Naive B cell (primary cell): ENCODE measurements at regions not wholly inside any gene's neighbourhood (a gene's known extent, or its start where the extent isn't known, plus 50 kb on each side); places are given as distances from the start of the nearest gene placed in this dataset.
"Not testable (repeated sequence)": the region's sequence is repeated elsewhere in the genome, so short reads cannot be mapped to it uniquely, and the experiment has no call there.

Source experiments
- ATAC-seq, 2 donors: fragments of 150-1000 bp; cut with Tn5 transposase; 2 replicates each; pipeline ENCODE4 v1.10.0; 2021; ENCODE audit warnings: low read depth in 2 of 2, mild to moderate bottlenecking in 2 of 2, moderate library complexity in 2 of 2
- DNase-seq: peaks from one replicate; pipeline ENCODE4 v3.0.0; 2022
- H3K27ac Mint-ChIP-seq, 6 donors: one replicate each; pipeline ENCODE4 v1.8.0; 2020 to 2022; ENCODE audit warnings: mild to moderate bottlenecking in 6 of 6, mixed read lengths in 6 of 6, moderate library complexity in 5 of 6, inconsistent platforms in 2 of 6
- H3K27me3 Mint-ChIP-seq, 3 donors: one replicate each; pipeline ENCODE4 v1.8.0; 2021 to 2022; ENCODE audit warnings: mixed read lengths in 3 of 3, mild to moderate bottlenecking in 1 of 3
- H3K36me3 Mint-ChIP-seq, 2 donors: one replicate each; pipeline ENCODE4 v1.8.0; 2020 to 2022; ENCODE audit warnings: mixed read lengths in 2 of 2, inconsistent platforms in 1 of 2, mild to moderate bottlenecking in 1 of 2
- H3K4me1 Mint-ChIP-seq, 3 donors: one replicate each; pipeline ENCODE4 v1.8.0; 2020 to 2022; ENCODE audit warnings: mixed read lengths in 3 of 3, inconsistent platforms in 1 of 3, mild to moderate bottlenecking in 1 of 3, moderate library complexity in 1 of 3
- H3K4me3 Mint-ChIP-seq, 8 donors: one replicate each; pipeline ENCODE4 v1.8.0; 2020 to 2022; ENCODE audit warnings: mild to moderate bottlenecking in 8 of 8, mixed read lengths in 8 of 8, moderate library complexity in 8 of 8, inconsistent platforms in 2 of 8
- H3K9me3 Mint-ChIP-seq, 7 donors: one replicate each; pipeline ENCODE4 v1.8.0; 2020 to 2022; ENCODE audit warnings: mixed read lengths in 7 of 7, mild to moderate bottlenecking in 5 of 7, inconsistent platforms in 2 of 7, moderate library complexity in 1 of 7

- no peak for DNase-seq
- no peaks in the 10 kb centered on the region for H3K27me3 Mint-ChIP-seq
- no peak for ATAC-seq
- no peaks in the 10 kb centered on the region for H3K36me3 Mint-ChIP-seq
- H3K9me3 Mint-ChIP-seq = peaks cover 2 to 12% (median 7%) of the 10 kb centered on the region in 7 donors
- H3K4me1 Mint-ChIP-seq = no peaks in the 10 kb centered on the region
- H3K4me3 Mint-ChIP-seq = no peak overlapping the region
- no peak overlapping the region for H3K27ac Mint-ChIP-seq
Measured at GRCh38 chr7:83814480-83814879, 165.5 kb upstream of the SEMA3E start.

GRCh38 chr7:83812563-83812962 is 163.6 kb upstream of the SEMA3E start:
- not testable (repeated sequence) for H3K4me3 Mint-ChIP-seq, H3K9me3 Mint-ChIP-seq, DNase-seq, H3K4me1 Mint-ChIP-seq, ATAC-seq, H3K36me3 Mint-ChIP-seq, H3K27me3 Mint-ChIP-seq
- peak overlapping the region in 1 of 6 donors; percentile 69 for H3K27ac Mint-ChIP-seq

GRCh38 chr7:83808982-83809381 is 160.0 kb upstream of the SEMA3E start:
- Mint-ChIP-seq H3K27me3 (no peaks in the 10 kb centered on the region), H3K9me3 (peaks cover 2 to 9% (median 5%) of the 10 kb centered on the region in 7 donors), H3K36me3 (no peaks in the 10 kb centered on the region), H3K27ac (no peak overlapping the region), H3K4me3 (no peak overlapping the region), H3K4me1 (no peaks in the 10 kb centered on the region)
- no peak for DNase-seq
- no peak for ATAC-seq

GRCh38 chr7:83807774-83808173 is 158.8 kb upstream of the SEMA3E start:
- Mint-ChIP-seq H3K27me3 (no peaks in the 10 kb centered on the region), H3K4me1 (no peaks in the 10 kb centered on the region), H3K36me3 (no peaks in the 10 kb centered on the region), H3K27ac (no peak overlapping the region), H3K4me3 (no peak overlapping the region), H3K9me3 (peaks cover 0 to 7% (median 4%) of the 10 kb centered on the region in 7 donors)
- no peak for DNase-seq
- ATAC-seq = no peak

GRCh38 chr7:83806538-83806937 is 157.6 kb upstream of the SEMA3E start:
- H3K9me3 Mint-ChIP-seq = peaks cover 0 to 8% (median 7%) of the 10 kb centered on the region in 7 donors
- no peaks in the 10 kb centered on the region for H3K4me1 Mint-ChIP-seq
- H3K27me3 Mint-ChIP-seq = no peaks in the 10 kb centered on the region
- H3K36me3 Mint-ChIP-seq = no peaks in the 10 kb centered on the region
- ATAC-seq (no peak), DNase-seq (no peak)
- H3K4me3 Mint-ChIP-seq = no peak overlapping the region
- H3K27ac Mint-ChIP-seq = no peak overlapping the region

GRCh38 chr7:83799333-83799732 is 150.4 kb upstream of the SEMA3E start:
- ATAC-seq = no peak
- Mint-ChIP-seq H3K27me3 (no peaks in the 10 kb centered on the region), H3K4me1 (no peaks in the 10 kb centered on the region), H3K9me3 (peaks cover 0 to 9% (median 4%) of the 10 kb centered on the region in 7 donors), H3K27ac (no peak overlapping the region), H3K4me3 (no peak overlapping the region), H3K36me3 (no peaks in the 10 kb centered on the region)
- no peak for DNase-seq

- Mint-ChIP-seq H3K9me3 (peaks cover 0 to 9% (median 4%) of the 10 kb centered on the region in 7 donors), H3K27ac (no peak overlapping the region), H3K27me3 (no peaks in the 10 kb centered on the region), H3K36me3 (no peaks in the 10 kb centered on the region), H3K4me3 (no peak overlapping the region), H3K4me1 (no peaks in the 10 kb centered on the region)
- no peak for ATAC-seq
- no peak for DNase-seq
Measured at GRCh38 chr7:83798489-83798888, 149.6 kb upstream of the SEMA3E start.

GRCh38 chr7:83796760-83797159 is 147.8 kb upstream of the SEMA3E start:
- no peak for DNase-seq
- Mint-ChIP-seq H3K27ac (no peak overlapping the region), H3K9me3 (peaks cover 0 to 3% (median under 1%) of the 10 kb centered on the region in 7 donors), H3K36me3 (no peaks in the 10 kb centered on the region), H3K27me3 (no peaks in the 10 kb centered on the region), H3K4me1 (no peaks in the 10 kb centered on the region), H3K4me3 (no peak overlapping the region)
- no peak for ATAC-seq

GRCh38 chr7:83794829-83795228 is 145.9 kb upstream of the SEMA3E start:
- no peak for ATAC-seq
- H3K27ac Mint-ChIP-seq = no peak overlapping the region
- H3K27me3 Mint-ChIP-seq = no peaks in the 10 kb centered on the region
- no peak for DNase-seq
- peaks cover 0 to 1% (median 0%) of the 10 kb centered on the region in 7 donors for H3K9me3 Mint-ChIP-seq
- no peaks in the 10 kb centered on the region for H3K4me1 Mint-ChIP-seq
- no peak overlapping the region for H3K4me3 Mint-ChIP-seq
- H3K36me3 Mint-ChIP-seq = no peaks in the 10 kb centered on the region

- Mint-ChIP-seq H3K4me3 (no peak overlapping the region), H3K4me1 (no peaks in the 10 kb centered on the region), H3K27me3 (no peaks in the 10 kb centered on the region), H3K27ac (no peak overlapping the region), H3K9me3 (peaks cover 0 to 1% (median 0%) of the 10 kb centered on the region in 7 donors), H3K36me3 (no peaks in the 10 kb centered on the region)
- ATAC-seq = no peak
- no peak for DNase-seq
Measured at GRCh38 chr7:83793558-83793957, 144.6 kb upstream of the SEMA3E start.

GRCh38 chr7:83791737-83792136 is 142.8 kb upstream of the SEMA3E start:
- DNase-seq = no peak
- H3K27me3 Mint-ChIP-seq = no peaks in the 10 kb centered on the region
- no peaks in the 10 kb centered on the region for H3K36me3 Mint-ChIP-seq
- H3K4me1 Mint-ChIP-seq = no peaks in the 10 kb centered on the region
- no peak for ATAC-seq
- H3K27ac Mint-ChIP-seq = no peak overlapping the region
- H3K4me3 Mint-ChIP-seq = no peak overlapping the region
- H3K9me3 Mint-ChIP-seq = peaks cover 0 to 1% (median 0%) of the 10 kb centered on the region in 7 donors

- peaks cover 0 to 1% (median 0%) of the 10 kb centered on the region in 7 donors for H3K9me3 Mint-ChIP-seq
- H3K27me3 Mint-ChIP-seq = no peaks in the 10 kb centered on the region
- H3K27ac Mint-ChIP-seq = no peak overlapping the region
- no peaks in the 10 kb centered on the region for H3K36me3 Mint-ChIP-seq
- DNase-seq = no peak
- no peak overlapping the region for H3K4me3 Mint-ChIP-seq
- H3K4me1 Mint-ChIP-seq = no peaks in the 10 kb centered on the region
- no peak for ATAC-seq
Measured at GRCh38 chr7:83786858-83787257, 137.9 kb upstream of the SEMA3E start.

- Mint-ChIP-seq H3K9me3 (peaks cover 0 to 5% (median 0%) of the 10 kb centered on the region in 7 donors), H3K27me3 (no peaks in the 10 kb centered on the region), H3K4me3 (no peak overlapping the region), H3K4me1 (no peaks in the 10 kb centered on the region), H3K36me3 (no peaks in the 10 kb centered on the region), H3K27ac (no peak overlapping the region)
- no peak for DNase-seq
- ATAC-seq = no peak
Measured at GRCh38 chr7:83782628-83783027, 133.7 kb upstream of the SEMA3E start.

GRCh38 chr7:83778073-83778443 is 129.1 kb upstream of the SEMA3E start:
- DNase-seq = no peak
- H3K36me3 Mint-ChIP-seq = no peaks in the 10 kb centered on the region
- H3K27me3 Mint-ChIP-seq = no peaks in the 10 kb centered on the region
- no peaks in the 10 kb centered on the region for H3K4me1 Mint-ChIP-seq
- H3K4me3 Mint-ChIP-seq = no peak overlapping the region
- no peak overlapping the region for H3K27ac Mint-ChIP-seq
- peaks cover 0 to 5% (median 4%) of the 10 kb centered on the region in 7 donors for H3K9me3 Mint-ChIP-seq
- no peak for ATAC-seq

- no peaks in the 10 kb centered on the region for H3K4me1 Mint-ChIP-seq
- peaks cover 0 to 5% (median 4%) of the 10 kb centered on the region in 7 donors for H3K9me3 Mint-ChIP-seq
- H3K4me3 Mint-ChIP-seq = no peak overlapping the region
- no peak overlapping the region for H3K27ac Mint-ChIP-seq
- no peaks in the 10 kb centered on the region for H3K36me3 Mint-ChIP-seq
- no peaks in the 10 kb centered on the region for H3K27me3 Mint-ChIP-seq
- DNase-seq (no peak), ATAC-seq (no peak)
Measured at GRCh38 chr7:83777406-83778072, 128.6 kb upstream of the SEMA3E start.
